ENCODE measurements at regions not wholly inside any gene's neighbourhood (a gene's known extent, or its start where the extent isn't known, plus 50 kb on each side); places are given as distances from the start of the nearest gene placed in this dataset.

GRCh38 chr4:1469607-1470392 is 63.6 kb upstream of the NKX1-1 start:
- ChIA-PET POLR2A (no interaction called here), CTCF (ENCODE audit: unreplicated experiment) (no interaction called here)
- Histone ChIP-seq H3K9me2 (ENCODE audit: insufficient read depth, low read length) (no peaks in the 10 kb centered on the region), H3K79me2 (ENCODE audit: insufficient read depth, low read depth, low read length) (no peaks in the 10 kb centered on the region), H2AFZ (ENCODE audit: low read length) (no peak overlapping the region), H3K36me3 (ENCODE audit: insufficient read depth, low read length) (no peaks in the 10 kb centered on the region), H3K4me2 (ENCODE audit: low read length) (no peak overlapping the region), H4K20me1 (ENCODE audit: insufficient read depth, low read length) (no peaks in the 10 kb centered on the region), H3K4me1 (ENCODE audit: insufficient read depth, low read length, poor library complexity, severe bottlenecking) (no peaks in the 10 kb centered on the region), H3K9me3 (ENCODE audit: low read length) (no peaks in the 10 kb centered on the region), H3K27ac (ENCODE audit: low read depth, low read length, poor library complexity, severe bottlenecking) (no peak overlapping the region), H3K4me3 (ENCODE audit: low read depth, low read length, poor library complexity, severe bottlenecking) (no peak overlapping the region)
- intact Hi-C loops (cut with micrococcal nuclease; ENCODE audit: unreplicated experiment): no loop called here
- no peak for DNase-seq (ENCODE audit: low spot score)
- no TSS peak for BruUV-seq (replicated peaks)
- TF ChIP-seq, protein P1, sequence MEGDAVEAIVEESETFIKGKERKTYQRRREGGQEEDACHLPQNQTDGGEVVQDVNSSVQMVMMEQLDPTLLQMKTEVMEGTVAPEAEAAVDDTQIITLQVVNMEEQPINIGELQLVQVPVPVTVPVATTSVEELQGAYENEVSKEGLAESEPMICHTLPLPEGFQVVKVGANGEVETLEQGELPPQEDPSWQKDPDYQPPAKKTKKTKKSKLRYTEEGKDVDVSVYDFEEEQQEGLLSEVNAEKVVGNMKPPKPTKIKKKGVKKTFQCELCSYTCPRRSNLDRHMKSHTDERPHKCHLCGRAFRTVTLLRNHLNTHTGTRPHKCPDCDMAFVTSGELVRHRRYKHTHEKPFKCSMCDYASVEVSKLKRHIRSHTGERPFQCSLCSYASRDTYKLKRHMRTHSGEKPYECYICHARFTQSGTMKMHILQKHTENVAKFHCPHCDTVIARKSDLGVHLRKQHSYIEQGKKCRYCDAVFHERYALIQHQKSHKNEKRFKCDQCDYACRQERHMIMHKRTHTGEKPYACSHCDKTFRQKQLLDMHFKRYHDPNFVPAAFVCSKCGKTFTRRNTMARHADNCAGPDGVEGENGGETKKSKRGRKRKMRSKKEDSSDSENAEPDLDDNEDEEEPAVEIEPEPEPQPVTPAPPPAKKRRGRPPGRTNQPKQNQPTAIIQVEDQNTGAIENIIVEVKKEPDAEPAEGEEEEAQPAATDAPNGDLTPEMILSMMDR (conservative IDR thresholded peaks at IDR 0.05; ENCODE audit: low read length): no peak
- no peak for TF ChIP-seq EZH2phosphoT487 (IDR thresholded peaks at IDR 0.05; ENCODE audit: borderline replicate concordance, low read depth, low read length)

GRCh38 chr4:1469043-1469442 is 62.8 kb upstream of the NKX1-1 start:
- H3K4me3 ChIP-seq (ENCODE audit: low read depth, low read length, poor library complexity, severe bottlenecking): no peak overlapping the region
- BruUV-seq (replicated peaks): no TSS peak
- TF ChIP-seq, protein P1 (conservative IDR thresholded peaks at IDR 0.05; ENCODE audit: low read length): no peak
- TF ChIP-seq EZH2phosphoT487 (IDR thresholded peaks at IDR 0.05; ENCODE audit: borderline replicate concordance, low read depth, low read length): no peak
- H2AFZ ChIP-seq (ENCODE audit: low read length): no peak overlapping the region
- POLR2A ChIA-PET: no interaction called here
- DNase-seq (ENCODE audit: low spot score): no peak
- H3K9me2 ChIP-seq (ENCODE audit: insufficient read depth, low read length): no peaks in the 10 kb centered on the region
- no peaks in the 10 kb centered on the region for H3K79me2 ChIP-seq (ENCODE audit: insufficient read depth, low read depth, low read length)
- intact Hi-C loops (cut with micrococcal nuclease; ENCODE audit: unreplicated experiment): no loop called here
- H4K20me1 ChIP-seq (ENCODE audit: insufficient read depth, low read length): no peaks in the 10 kb centered on the region
- CTCF ChIA-PET (ENCODE audit: unreplicated experiment): no interaction called here
- H3K4me1 ChIP-seq (ENCODE audit: insufficient read depth, low read length, poor library complexity, severe bottlenecking): no peaks in the 10 kb centered on the region
- H3K27ac ChIP-seq (ENCODE audit: low read depth, low read length, poor library complexity, severe bottlenecking): no peak overlapping the region
- H3K36me3 ChIP-seq (ENCODE audit: insufficient read depth, low read length): no peaks in the 10 kb centered on the region
- H3K4me2 ChIP-seq (ENCODE audit: low read length): no peak overlapping the region
- H3K9me3 ChIP-seq (ENCODE audit: low read length): no peaks in the 10 kb centered on the region

All from OCI-LY7 (cell line).